Common myeloid progenitor, CD34-positive (primary cell): ENCODE measurements at regions not wholly inside any gene's neighbourhood (a gene's known extent, or its start where the extent isn't known, plus 50 kb on each side); places are given as distances from the start of the nearest gene placed in this dataset.
A peak's percentile ranks its signal among the peaks of the same experiment; 100 is the strongest.

ENCODE experiments used
- CTCF ChIA-PET: fragments of 350-600 bp; sonication (Branson Sonifier 250); formaldehyde crosslinking; loops from one replicate; lab custom pipeline; 2021; ENCODE audit warnings: antibody characterized with exemption; lab: Charles Lee
- POLR2A ChIA-PET: fragments of 350-600 bp; sonication (Branson Sonifier 250); formaldehyde crosslinking; loops from one replicate; lab custom pipeline; 2021; ENCODE audit warnings: antibody characterized with exemption; lab: Charles Lee
- DNase-seq, 3 donors: peaks; one replicate each; pipeline versions ENCODE4 v3.0.0 to v3.0.0-alpha.2; 2013
- H3K27ac ChIP-seq, 2 experiments: 1 replicate in 1 of 2; 2 replicates in 1 of 2; pipeline ENCODE4 v1.7.0; 2013; ENCODE audit warnings: inconsistent platforms in 2 of 2, low read length in 2 of 2, mild to moderate bottlenecking in 2 of 2, low read depth in 1 of 2, moderate library complexity in 1 of 2; ENCODE audit not compliant: severe bottlenecking in 2 of 2, insufficient read depth in 1 of 2, poor library complexity in 1 of 2
- H3K27me3 ChIP-seq, 5 experiments: replicated peaks in 2 of 5; 1 replicate in 3 of 5; 2 replicates in 2 of 5; pipeline versions ENCODE4 v1.6.1 to v1.7.0; 2013; ENCODE audit warnings: low read length in 4 of 5, mild to moderate bottlenecking in 2 of 5, moderate library complexity in 2 of 5, inconsistent platforms in 1 of 5; ENCODE audit not compliant: insufficient read depth in 5 of 5, control insufficient read depth in 4 of 5
- H3K36me3 ChIP-seq, 4 experiments: 1 replicate in 2 of 4; 2 replicates in 2 of 4; pipeline versions ENCODE4 v1.6.1 to v1.7.0; 2013; ENCODE audit warnings: low read length in 3 of 4, control low read depth in 1 of 4, mild to moderate bottlenecking in 1 of 4; ENCODE audit not compliant: control insufficient read depth in 4 of 4, insufficient read depth in 4 of 4
- H3K4me1 ChIP-seq, 4 experiments: 1 replicate in 3 of 4; 2 replicates in 1 of 4; pipeline versions ENCODE4 v1.6.1 to v1.7.1; 2013; ENCODE audit warnings: low read length in 3 of 4, mild to moderate bottlenecking in 3 of 4, control low read depth in 1 of 4, inconsistent platforms in 1 of 4, moderate library complexity in 1 of 4; ENCODE audit not compliant: control insufficient read depth in 4 of 4, insufficient read depth in 4 of 4; ENCODE audit errors: control extremely low read depth in 1 of 4
- H3K4me3 ChIP-seq, 7 experiments: 1 replicate in 4 of 7; 2 replicates in 3 of 7; pipeline versions ENCODE4 v1.5.1 to v1.7.0; 2013; ENCODE audit warnings: mild to moderate bottlenecking in 7 of 7, low read length in 6 of 7, moderate library complexity in 6 of 7, inconsistent platforms in 2 of 7, low read depth in 2 of 7, control low read depth in 1 of 7; ENCODE audit not compliant: insufficient read depth in 4 of 7, control insufficient read depth in 1 of 7; ENCODE audit errors: extremely low read depth in 1 of 7
- H3K9me3 ChIP-seq, 5 experiments: 1 replicate in 4 of 5; 2 replicates in 1 of 5; pipeline versions ENCODE4 v1.6.1 to v1.7.1; 2013; ENCODE audit warnings: low read length in 4 of 5, mild to moderate bottlenecking in 2 of 5, inconsistent platforms in 1 of 5, low read depth in 1 of 5, moderate library complexity in 1 of 5; ENCODE audit not compliant: control insufficient read depth in 4 of 5, insufficient read depth in 2 of 5; ENCODE audit errors: control extremely low read depth in 1 of 5
- whole genome bisulfite sequencing: methylation state at CpG from one replicate; pipeline ENCODE4 v1.1.5; 2013; ENCODE audit not compliant: insufficient coverage; 5-methylcytosine and 5-hydroxymethylcytosine counted together

GRCh38 chr3:130839813-130840212 lies 54.1 kb upstream of the ATP2C1 start:
- 17% methylated on average over 4 of the region's 4 CpGs for WGBS
- Histone ChIP-seq H3K27ac (no peak overlapping the region), H3K9me3 (no peaks in the 10 kb centered on the region), H3K27me3 (no peaks in the 10 kb centered on the region), H3K36me3 (no peaks in the 10 kb centered on the region), H3K4me1 (peaks cover 14 to 27% (median 19%) of the 10 kb centered on the region in 4 experiments), H3K4me3 (peak overlapping the region in 3 of 7 experiments; percentile 28 to 56 (median 56))
- POLR2A ChIA-PET, result interaction anchor here (1.8 kb wide), 1 partner anchor 10 kb away, joined by 7 read pairs; no protein-coding TSS in a partner anchor
- DNase-seq, result peak in 2 of 3 donors; percentile 67 to 79
- CTCF ChIA-PET, result interaction anchor here (0.9 to 3.1 kb wide), 6 partner anchors 10 to 79 kb away, joined by 3 to 14 read pairs (median 5); partner anchors contain the start of gene ATP2C1

- ChIA-PET CTCF (interaction anchor here (3.1 kb wide), 1 partner anchor 9 kb away, joined by 14 read pairs; no protein-coding TSS in a partner anchor), POLR2A (no interaction called here)
- Histone ChIP-seq H3K27ac (no peak overlapping the region), H3K27me3 (no peaks in the 10 kb centered on the region), H3K9me3 (no peaks in the 10 kb centered on the region), H3K4me1 (peaks cover 14 to 35% (median 19%) of the 10 kb centered on the region in 4 experiments), H3K36me3 (no peaks in the 10 kb centered on the region), H3K4me3 (no peak overlapping the region)
- no peak for DNase-seq
- WGBS, result 75% methylated on average over 1 of the region's 2 CpGs
Measured at GRCh38 chr3:130841357-130841756, 52.5 kb upstream of the ATP2C1 start.

GRCh38 chr3:130843441-130843840 lies 50.4 kb upstream of the ATP2C1 start:
- Histone ChIP-seq H3K9me3 (no peaks in the 10 kb centered on the region), H3K27ac (no peak overlapping the region), H3K27me3 (no peaks in the 10 kb centered on the region), H3K4me3 (peak overlapping the region in 1 of 7 experiments; percentile 2), H3K36me3 (no peaks in the 10 kb centered on the region), H3K4me1 (peaks cover 20 to 53% (median 25%) of the 10 kb centered on the region in 4 experiments)
- ChIA-PET CTCF (interaction anchor here (0.7 kb wide), 1 partner anchor 17 kb away, joined by 3 read pairs; no protein-coding TSS in a partner anchor), POLR2A (no interaction called here)
- no peak for DNase-seq
- WGBS, result 100% methylated on average over 1 of the region's 1 CpG
